HUES6 (cell line): ENCODE measurements at regions not wholly inside any gene's neighbourhood (a gene's known extent, or its start where the extent isn't known, plus 50 kb on each side); places are given as distances from the start of the nearest gene placed in this dataset.

ENCODE experiments used
- H3K27ac ChIP-seq: 2 replicates; pipeline ENCODE4 v1.7.0; 2013; ENCODE audit warnings: low read depth, mild to moderate bottlenecking, low read length, inconsistent platforms
- H3K27me3 ChIP-seq: 2 replicates; pipeline ENCODE4 v1.6.1; 2013; ENCODE audit warnings: low read length; ENCODE audit not compliant: control insufficient read depth, insufficient read depth
- H3K36me3 ChIP-seq: 2 replicates; pipeline ENCODE4 v1.6.1; 2013; ENCODE audit warnings: low read length; ENCODE audit not compliant: control insufficient read depth, insufficient read depth
- H3K4me1 ChIP-seq: 2 replicates; pipeline ENCODE4 v1.6.1; 2013; ENCODE audit warnings: low read length; ENCODE audit not compliant: control insufficient read depth, insufficient read depth
- H3K4me3 ChIP-seq: 2 replicates; pipeline ENCODE4 v1.5.1; 2013; ENCODE audit warnings: low read depth, low read length
- H3K9ac ChIP-seq: one replicate; pipeline ENCODE4 v1.6.1; 2013; ENCODE audit warnings: mild to moderate bottlenecking, low read length
- H3K9me3 ChIP-seq: 2 replicates; pipeline ENCODE4 v1.6.1; 2013; ENCODE audit warnings: low read depth, low read length; ENCODE audit not compliant: control insufficient read depth, insufficient read depth

DNA sequence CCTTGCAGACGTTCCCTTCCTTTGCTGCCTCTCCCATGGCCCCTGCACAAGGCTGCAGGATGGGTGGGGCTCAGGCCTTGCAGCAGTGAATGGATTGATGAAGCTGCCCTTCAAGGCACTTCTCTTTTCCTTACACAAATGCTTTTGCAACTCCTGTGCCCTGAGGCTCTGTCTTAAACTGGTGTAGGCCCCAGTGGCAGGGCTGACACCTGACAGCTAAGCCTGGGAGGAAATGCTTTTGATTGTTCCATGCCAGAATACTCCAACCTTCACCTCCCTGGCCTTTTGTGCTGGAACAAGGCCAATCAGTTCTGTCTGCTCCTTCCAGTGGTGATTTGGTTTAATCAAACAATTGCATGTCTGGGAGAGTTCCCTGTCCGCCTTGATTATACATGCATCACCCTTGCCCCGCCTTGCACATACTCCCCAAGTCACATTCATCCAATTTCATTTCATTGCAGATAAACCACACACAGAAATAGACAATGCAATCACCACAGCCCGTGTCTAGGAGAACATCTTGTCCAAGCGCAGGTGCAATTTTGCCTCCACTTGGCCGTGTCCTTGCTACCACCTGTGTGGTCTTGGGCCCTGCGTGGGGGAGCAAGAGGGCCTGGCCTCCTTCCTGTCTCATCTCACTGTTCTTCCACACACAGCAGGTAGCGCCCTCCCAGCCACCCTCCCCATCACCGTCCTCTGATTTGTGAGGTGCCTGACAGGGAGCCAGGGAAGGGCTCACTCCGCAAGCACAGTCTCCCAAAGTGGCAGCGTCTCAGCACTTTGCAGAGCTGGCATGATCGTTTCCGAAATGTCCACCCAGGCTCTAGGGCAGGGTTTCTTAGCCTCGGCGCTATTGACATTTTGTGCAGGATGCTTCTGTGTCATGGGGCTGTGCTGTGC is 120.4 kb downstream of the CDH26 start:
- H3K4me3 ChIP-seq: no peak overlapping the region
- H3K9me3 ChIP-seq: no peaks in the 10 kb centered on the region; the same call in 1 of the 2 replicates
- peaks cover 6% of the 10 kb centered on the region; the same call in 1 of the 2 replicates for H3K4me1 ChIP-seq
- H3K9ac ChIP-seq: no peak overlapping the region
- H3K36me3 ChIP-seq: no peaks in the 10 kb centered on the region
- H3K27ac ChIP-seq: no peak overlapping the region
- peaks cover 4% of the 10 kb centered on the region; the same call in 1 of the 2 replicates for H3K27me3 ChIP-seq

DNA sequence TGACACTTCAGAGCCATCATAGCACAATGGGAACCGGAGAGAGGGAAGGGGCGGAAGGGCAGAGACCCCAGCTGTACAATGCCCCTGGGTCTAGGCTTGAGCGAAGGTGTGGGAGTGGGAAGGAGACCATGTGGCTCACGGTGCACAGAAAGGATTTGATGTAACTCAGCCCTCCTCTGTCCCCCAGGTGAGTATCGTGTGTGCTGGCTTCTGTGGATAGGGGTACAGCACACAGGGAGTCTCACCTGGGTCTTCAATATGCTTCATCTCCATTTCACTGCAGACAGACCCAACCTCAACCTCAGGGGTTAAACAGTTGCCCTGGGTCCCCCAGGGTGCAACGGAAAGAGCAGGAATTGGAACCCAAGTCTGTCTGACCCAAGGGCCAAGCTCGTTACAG is 122.2 kb downstream of the CDH26 start:
- H3K36me3 ChIP-seq: no peaks in the 10 kb centered on the region

DNA sequence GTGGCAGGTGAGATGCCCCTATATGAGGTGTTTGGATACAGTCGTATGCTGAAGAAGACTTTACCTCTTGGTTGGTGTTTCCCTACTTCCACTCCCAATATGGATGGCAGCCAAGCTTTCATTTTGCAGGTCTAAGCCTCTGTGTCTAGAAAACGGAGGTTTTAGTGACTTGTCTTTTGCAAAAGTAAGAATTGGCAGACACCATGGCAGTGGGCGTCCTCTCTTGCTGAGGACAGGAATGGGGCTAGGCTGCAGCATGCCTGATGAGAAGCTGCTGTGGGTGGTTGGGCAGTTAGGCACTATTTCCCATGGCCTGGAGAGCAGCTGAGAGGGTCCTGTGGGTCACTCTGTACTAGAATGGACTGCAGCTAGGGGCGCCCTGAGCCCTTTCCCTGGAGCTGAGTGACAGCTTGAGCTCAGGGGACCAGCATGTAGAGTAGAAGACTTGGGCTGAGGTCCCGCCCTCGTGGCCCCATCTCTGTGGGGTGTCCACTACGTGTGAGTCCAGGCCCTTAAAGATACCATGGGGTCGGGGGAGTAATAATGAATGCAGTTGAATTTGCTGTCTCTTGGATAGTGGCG is 127.4 kb downstream of the CDH26 start:
- Histone ChIP-seq H3K9ac (no peak overlapping the region), H3K27me3 (peaks cover 24% of the 10 kb centered on the region), H3K4me3 (no peak overlapping the region), H3K36me3 (no peaks in the 10 kb centered on the region), H3K4me1 (no peaks in the 10 kb centered on the region), H3K9me3 (no peaks in the 10 kb centered on the region), H3K27ac (no peak overlapping the region)

More for the DNA sequence above, 122.2 kb downstream of the CDH26 start:
- Histone ChIP-seq H3K4me3 (no peak overlapping the region), H3K9ac (no peak overlapping the region), H3K27ac (no peak overlapping the region), H3K9me3 (no peaks in the 10 kb centered on the region), H3K4me1 (peaks cover 6% of the 10 kb centered on the region; the same call in 1 of the 2 replicates), H3K27me3 (peaks cover 7% of the 10 kb centered on the region)

DNA sequence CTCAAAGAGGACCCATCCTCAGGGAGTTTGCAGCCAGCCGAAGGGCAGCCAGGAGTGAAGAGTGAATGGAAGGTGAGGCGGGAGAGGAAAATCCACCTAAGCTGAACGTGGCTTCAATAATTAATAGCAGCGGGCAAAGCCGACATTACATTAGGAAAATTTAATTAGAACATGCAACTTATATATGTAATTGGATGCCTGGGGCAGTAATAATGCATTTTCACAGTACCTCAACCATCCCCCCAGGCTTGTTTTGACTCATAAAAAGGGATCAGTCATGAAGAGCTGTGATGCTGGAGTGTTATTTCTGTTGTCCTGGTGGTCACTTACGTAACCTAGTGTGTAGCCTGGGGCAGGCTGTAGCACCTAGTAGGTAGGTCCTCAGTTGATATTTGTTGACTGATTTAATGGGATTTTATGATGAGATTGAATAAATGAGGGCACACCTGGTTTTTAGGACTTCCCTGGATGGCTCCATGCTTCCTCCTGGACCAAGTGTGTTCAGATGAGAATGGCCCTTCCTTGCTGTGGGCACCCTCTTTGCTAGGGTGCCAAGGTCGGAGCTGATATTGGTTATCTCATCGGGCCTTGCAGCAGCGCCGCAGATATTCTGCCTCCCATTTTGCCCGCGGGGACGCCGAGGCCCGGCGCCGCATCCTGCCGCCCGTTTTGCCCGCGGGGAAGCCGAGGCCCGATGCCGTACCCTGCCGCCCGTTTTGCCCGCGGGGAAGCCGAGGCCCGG is 128.8 kb downstream of the CDH26 start:
- no peak overlapping the region for H3K9ac ChIP-seq
- H3K4me1 ChIP-seq: no peaks in the 10 kb centered on the region
- no peak overlapping the region for H3K27ac ChIP-seq
- H3K9me3 ChIP-seq: no peaks in the 10 kb centered on the region; the same call in 1 of the 2 replicates
- no peaks in the 10 kb centered on the region for H3K36me3 ChIP-seq
- H3K4me3 ChIP-seq: no peak overlapping the region
- H3K27me3 ChIP-seq: peaks cover 24% of the 10 kb centered on the region

DNA sequence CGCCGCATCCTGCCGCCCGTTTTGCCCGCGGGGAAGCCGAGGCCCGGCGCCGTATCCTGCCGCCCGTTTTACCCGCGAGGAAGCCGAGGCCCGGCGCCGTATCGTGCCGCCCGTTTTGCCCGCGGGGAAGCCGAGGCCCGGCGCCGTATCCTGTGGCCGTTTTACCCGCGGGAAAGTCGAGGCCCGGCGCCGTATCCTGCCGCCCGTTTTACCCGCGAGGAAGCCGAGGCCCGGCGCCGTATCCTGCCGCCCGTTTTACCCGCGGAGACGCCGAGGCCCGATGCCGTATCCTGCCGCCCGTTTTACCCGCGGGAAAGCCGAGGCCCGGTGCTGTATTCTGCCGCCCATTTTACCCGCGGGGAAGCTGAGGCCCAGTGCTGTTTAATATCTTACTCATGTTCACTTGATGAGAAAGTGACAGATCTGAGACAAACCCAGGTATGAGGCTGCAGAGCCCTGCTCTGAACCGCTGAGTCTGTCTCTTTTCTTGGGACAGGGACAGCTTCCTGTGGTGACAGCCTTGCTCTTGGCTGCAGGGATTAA is 129.4 kb downstream of the CDH26 start:
- Histone ChIP-seq H3K4me3 (no peak overlapping the region), H3K27ac (no peak overlapping the region), H3K4me1 (no peaks in the 10 kb centered on the region), H3K27me3 (peaks cover 24% of the 10 kb centered on the region), H3K36me3 (no peaks in the 10 kb centered on the region), H3K9ac (no peak overlapping the region), H3K9me3 (peaks cover 4% of the 10 kb centered on the region)

DNA sequence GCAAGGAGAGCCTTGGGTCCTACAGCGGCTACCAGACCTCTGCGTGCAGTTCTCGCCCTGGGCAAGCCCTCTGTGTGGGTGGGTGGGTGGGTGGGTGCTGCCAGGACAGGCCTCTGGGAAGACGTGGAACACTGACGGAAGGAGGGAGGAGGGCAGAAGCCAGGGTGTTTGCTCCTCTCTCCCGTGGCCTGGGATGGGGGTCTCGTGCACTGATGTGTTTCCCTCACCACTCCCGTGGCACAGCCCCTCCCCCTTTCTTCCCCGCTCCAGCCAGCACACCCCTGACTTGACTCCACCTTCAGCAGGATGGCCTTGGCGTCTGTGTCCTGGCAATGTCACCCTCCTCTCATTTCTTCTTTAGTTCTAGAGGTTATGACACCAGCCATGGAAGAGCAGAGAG is 130.0 kb downstream of the CDH26 start:
- Histone ChIP-seq H3K27me3 (peaks cover 24% of the 10 kb centered on the region), H3K36me3 (no peaks in the 10 kb centered on the region), H3K9me3 (peaks cover 9% of the 10 kb centered on the region), H3K27ac (no peak overlapping the region), H3K4me1 (no peaks in the 10 kb centered on the region), H3K4me3 (no peak overlapping the region), H3K9ac (no peak overlapping the region)

DNA sequence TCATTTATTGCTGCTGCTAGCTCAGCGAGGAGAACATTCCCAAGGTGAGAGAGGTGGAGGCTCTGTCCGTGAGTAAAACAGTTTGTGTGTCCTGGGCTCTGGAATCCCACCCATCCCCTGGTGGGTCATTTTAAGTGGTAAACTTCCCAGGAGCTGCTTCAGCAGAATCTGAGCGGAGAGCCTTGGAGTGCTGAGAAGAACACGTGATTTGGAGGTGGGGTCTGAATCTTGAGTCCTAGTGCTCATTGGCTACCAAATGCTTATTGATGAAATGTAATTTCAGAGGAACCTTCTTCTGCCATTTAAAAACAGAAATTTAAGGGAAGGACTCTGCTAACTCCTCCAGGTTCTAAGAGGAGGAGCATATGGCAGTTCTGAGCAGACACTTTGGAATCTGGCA is 132.4 kb downstream of the CDH26 start:
- Histone ChIP-seq H3K4me1 (no peaks in the 10 kb centered on the region), H3K36me3 (no peaks in the 10 kb centered on the region), H3K4me3 (no peak overlapping the region), H3K9me3 (peaks cover 18% of the 10 kb centered on the region), H3K27ac (no peak overlapping the region), H3K9ac (no peak overlapping the region), H3K27me3 (peaks cover 21% of the 10 kb centered on the region)

DNA sequence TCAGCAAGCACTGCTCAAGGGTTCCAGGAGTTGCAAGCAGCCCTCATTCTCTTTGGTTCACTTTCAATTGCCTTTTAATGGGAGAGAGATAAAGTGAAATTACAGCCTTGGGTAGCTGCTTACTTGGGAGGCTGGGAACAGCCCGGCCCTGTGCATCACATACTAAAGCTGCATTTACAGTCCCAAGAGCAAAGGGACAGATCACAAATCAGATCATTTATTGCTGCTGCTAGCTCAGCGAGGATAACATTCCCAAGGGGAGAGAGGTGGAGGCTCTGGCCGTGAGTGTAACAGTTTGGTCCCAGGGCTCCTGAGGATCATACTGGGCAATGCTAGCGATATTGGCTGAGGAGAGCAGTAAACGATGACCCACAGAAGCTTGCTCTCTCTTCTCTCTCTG is 133.1 kb downstream of the CDH26 start:
- Histone ChIP-seq H3K27ac (no peak overlapping the region), H3K4me3 (no peak overlapping the region), H3K27me3 (peaks cover 17% of the 10 kb centered on the region), H3K9ac (no peak overlapping the region), H3K4me1 (no peaks in the 10 kb centered on the region), H3K9me3 (peaks cover 18% of the 10 kb centered on the region), H3K36me3 (no peaks in the 10 kb centered on the region)

DNA sequence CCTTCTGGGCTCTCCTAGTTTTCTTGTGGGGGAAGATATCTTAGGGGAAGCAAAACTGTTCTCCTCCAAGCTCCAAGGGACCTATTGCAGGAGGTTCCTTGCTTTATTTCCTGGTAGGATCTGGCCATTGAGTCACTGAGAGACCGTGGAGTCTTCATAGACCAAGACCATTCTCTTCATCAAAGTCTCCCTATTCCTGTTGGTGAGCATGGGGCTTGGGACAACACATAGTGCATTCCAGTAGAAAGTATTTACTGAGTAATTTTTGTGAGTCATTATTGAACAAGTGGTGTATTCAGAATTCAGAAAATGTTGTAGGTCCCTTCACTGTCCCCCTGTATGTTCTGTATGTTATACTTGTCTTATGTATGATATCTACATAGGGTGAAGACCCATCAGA is 133.6 kb downstream of the CDH26 start:
- Histone ChIP-seq H3K9ac (no peak overlapping the region), H3K27me3 (peaks cover 12% of the 10 kb centered on the region), H3K9me3 (peaks cover 18% of the 10 kb centered on the region), H3K4me1 (no peaks in the 10 kb centered on the region), H3K4me3 (no peak overlapping the region), H3K27ac (no peak overlapping the region), H3K36me3 (no peaks in the 10 kb centered on the region)

DNA sequence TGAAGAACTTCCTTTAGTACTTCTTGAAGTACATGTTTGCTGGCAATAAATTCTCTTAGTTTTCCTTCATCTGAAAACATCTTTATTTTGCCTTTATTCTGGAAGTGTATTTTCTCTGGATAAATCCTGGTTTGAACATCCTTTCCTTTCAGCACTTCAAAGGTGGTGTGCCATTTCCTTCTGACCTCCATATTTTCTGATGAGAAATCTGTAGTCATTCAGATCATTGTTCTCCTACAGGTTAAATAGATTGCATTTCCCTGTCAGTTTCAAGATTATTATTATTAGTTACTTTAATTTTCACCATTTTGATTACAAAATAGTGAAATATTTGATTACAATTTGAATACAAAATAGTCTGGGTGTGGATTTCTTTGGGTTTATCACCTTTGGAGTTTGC is 134.5 kb downstream of the CDH26 start:
- no peak overlapping the region for H3K27ac ChIP-seq
- H3K9ac ChIP-seq: no peak overlapping the region
- H3K4me3 ChIP-seq: no peak overlapping the region
- peaks cover 24% of the 10 kb centered on the region for H3K9me3 ChIP-seq
- no peaks in the 10 kb centered on the region for H3K4me1 ChIP-seq
- H3K27me3 ChIP-seq: peaks cover 9% of the 10 kb centered on the region
- no peaks in the 10 kb centered on the region for H3K36me3 ChIP-seq
